ENCODE measurements at regions not wholly inside any gene's neighbourhood (a gene's known extent, or its start where the extent isn't known, plus 50 kb on each side); places are given as distances from the start of the nearest gene placed in this dataset.

DNA sequence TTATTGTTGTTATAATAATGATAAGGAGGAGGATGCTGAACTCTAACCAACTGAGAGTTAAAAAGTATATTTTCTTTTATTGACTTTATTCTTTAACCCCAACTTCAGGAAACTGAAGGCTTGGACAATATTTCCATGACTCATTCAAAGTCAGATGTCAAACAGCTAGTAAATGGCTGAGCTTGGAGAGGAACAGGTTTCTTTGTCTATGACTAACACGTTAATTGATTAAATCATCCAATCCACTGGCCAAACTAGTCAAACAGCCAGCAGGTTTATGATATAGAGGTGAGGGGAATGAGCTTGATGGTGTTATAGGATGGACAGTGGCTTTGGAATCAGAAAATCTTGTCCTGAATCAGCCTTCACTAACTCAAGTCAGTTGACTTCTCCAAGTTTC, 119.1 kb upstream of the WDR11 start:
- 0% methylated on average over 1 of the region's 1 CpG for WGBS (ENCODE audit: low lambda C conversion rate)
- Histone ChIP-seq H3K9me3 (ENCODE audit: low read length) (no peaks in the 10 kb centered on the region), H3K4me3 (replicated peaks in 1 of 3; ENCODE audit: insufficient read depth in 1 of 3, low read depth in 2 of 3, low read length in 3 of 3) (no peak overlapping the region), H3K79me2 (ENCODE audit: insufficient read depth, low read length) (no peaks in the 10 kb centered on the region), H3K9ac (ENCODE audit: insufficient read depth, low read depth, low read length) (no peak overlapping the region), H3K36me3 (replicated peaks in 1 of 2; ENCODE audit: control insufficient read depth in 1 of 2, insufficient read depth in 2 of 2, low read length in 2 of 2) (no peaks in the 10 kb centered on the region), H3K27ac (ENCODE audit: extremely low read length, insufficient read depth, low read length) (no peak overlapping the region), H3K4me2 (ENCODE audit: low read depth, low read length) (no peak overlapping the region), H2AFZ (ENCODE audit: low read length) (no peak overlapping the region), H3K4me1 (ENCODE audit: insufficient read depth, low read length) (no peaks in the 10 kb centered on the region), H3K27me3 (ENCODE audit: control insufficient read depth in 1 of 2, insufficient read depth in 2 of 2, low read length in 2 of 2) (peaks cover 0 to 2% of the 10 kb centered on the region in 2 experiments; a peak in 1 of 5 replicates), H4K20me1 (ENCODE audit: insufficient read depth, low read length) (no peaks in the 10 kb centered on the region)
- no peak for DNase-seq (ENCODE audit: low spot score)
- TF ChIP-seq PHF5A (CRISPR knock-in tag; IDR thresholded peaks at IDR 0.05; ENCODE audit: low read depth, unreplicated experiment) = no peak
- no peak for TF ChIP-seq CBFB (CRISPR knock-in tag; IDR thresholded peaks at IDR 0.05)
- TF ChIP-seq NCOA2 (CRISPR knock-in tag; IDR thresholded peaks at IDR 0.05) = no peak
- ChIA-PET CTCF (ENCODE audit: low intra/inter-chr PET ratio, low total read pairs) (no interaction called here), POLR2A (no interaction called here)
- no peak for ATAC-seq
- in situ Hi-C loops (cut with HindIII; ENCODE audit: extremely low pct_ligation_motif_present, low pct_unique_long_range_greater_than_20kb) (loop anchor here (10.0 to 25.0 kb wide), 2 partner anchors 307 to 520 kb away; no protein-coding TSS in a partner anchor), intact Hi-C loops (cut with micrococcal nuclease; ENCODE audit: unreplicated experiment) (no loop called here)
- FAIRE-seq = no peak
- no TSS peak for BruUV-seq (replicated peaks)

DNA sequence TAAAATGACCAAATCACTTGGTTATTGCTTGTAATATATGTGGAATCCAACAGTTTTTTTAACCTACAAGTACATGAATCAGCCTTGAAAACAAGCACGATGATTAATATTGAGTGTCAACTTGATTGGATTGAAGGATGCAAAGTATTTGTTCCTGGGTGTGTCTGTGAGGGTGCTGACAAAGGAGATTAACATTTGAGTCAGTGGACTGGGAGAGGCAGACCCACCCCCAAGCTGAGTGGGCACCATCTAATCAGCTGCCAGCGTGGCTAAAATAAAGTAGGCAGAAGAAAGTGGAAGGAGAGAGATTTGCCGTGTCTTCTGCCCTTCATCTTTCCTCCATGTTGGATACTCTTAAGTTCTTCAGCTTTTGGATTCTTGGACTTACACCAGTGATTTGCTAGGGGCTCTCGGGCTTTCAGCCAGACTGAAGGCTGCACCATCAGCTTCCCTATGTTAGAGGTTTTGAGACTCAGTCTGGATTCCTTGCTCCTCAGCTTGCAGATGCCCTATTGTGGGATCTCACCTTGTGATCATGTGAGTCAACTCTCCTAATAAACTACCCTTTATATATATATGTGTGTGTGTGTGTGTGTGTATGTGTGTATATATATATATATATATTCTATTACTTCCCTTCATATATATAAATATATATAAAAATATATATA, 118.4 kb upstream of the WDR11 start:
- no peaks in the 10 kb centered on the region for H3K4me1 ChIP-seq (ENCODE audit: insufficient read depth, low read length)
- no peaks in the 10 kb centered on the region for H3K79me2 ChIP-seq (ENCODE audit: insufficient read depth, low read length)
- in situ Hi-C loops (cut with HindIII; ENCODE audit: extremely low pct_ligation_motif_present, low pct_unique_long_range_greater_than_20kb) = loop anchor here (10.0 to 25.0 kb wide), 2 partner anchors 308 to 520 kb away; no protein-coding TSS in a partner anchor
- intact Hi-C loops (cut with micrococcal nuclease; ENCODE audit: unreplicated experiment) = no loop called here
- H3K27me3 ChIP-seq (ENCODE audit: control insufficient read depth in 1 of 2, insufficient read depth in 2 of 2, low read length in 2 of 2) = peaks cover 0 to 2% of the 10 kb centered on the region in 2 experiments; a peak in 1 of 5 replicates
- no peak overlapping the region for H2AFZ ChIP-seq (ENCODE audit: low read length)
- DNase-seq (ENCODE audit: low spot score) (no peak), FAIRE-seq (no peak), ATAC-seq (no peak)
- CTCF ChIA-PET (ENCODE audit: low intra/inter-chr PET ratio, low total read pairs) = no interaction called here
- no peaks in the 10 kb centered on the region for H3K9me3 ChIP-seq (ENCODE audit: low read length)
- H3K4me3 ChIP-seq (replicated peaks in 1 of 3; ENCODE audit: insufficient read depth in 1 of 3, low read depth in 2 of 3, low read length in 3 of 3) = no peak overlapping the region
- WGBS (ENCODE audit: low lambda C conversion rate) = 62% methylated on average over 4 of the region's 4 CpGs
- H3K4me2 ChIP-seq (ENCODE audit: low read depth, low read length) = no peak overlapping the region
- H4K20me1 ChIP-seq (ENCODE audit: insufficient read depth, low read length) = no peaks in the 10 kb centered on the region
- no TSS peak for BruUV-seq (replicated peaks)
- POLR2A ChIA-PET = no interaction called here
- H3K36me3 ChIP-seq (replicated peaks in 1 of 2; ENCODE audit: control insufficient read depth in 1 of 2, insufficient read depth in 2 of 2, low read length in 2 of 2) = no peaks in the 10 kb centered on the region
- no peak overlapping the region for H3K9ac ChIP-seq (ENCODE audit: insufficient read depth, low read depth, low read length)
- no peak overlapping the region for H3K27ac ChIP-seq (ENCODE audit: extremely low read length, insufficient read depth, low read length)
- TF ChIP-seq, protein P1, sequence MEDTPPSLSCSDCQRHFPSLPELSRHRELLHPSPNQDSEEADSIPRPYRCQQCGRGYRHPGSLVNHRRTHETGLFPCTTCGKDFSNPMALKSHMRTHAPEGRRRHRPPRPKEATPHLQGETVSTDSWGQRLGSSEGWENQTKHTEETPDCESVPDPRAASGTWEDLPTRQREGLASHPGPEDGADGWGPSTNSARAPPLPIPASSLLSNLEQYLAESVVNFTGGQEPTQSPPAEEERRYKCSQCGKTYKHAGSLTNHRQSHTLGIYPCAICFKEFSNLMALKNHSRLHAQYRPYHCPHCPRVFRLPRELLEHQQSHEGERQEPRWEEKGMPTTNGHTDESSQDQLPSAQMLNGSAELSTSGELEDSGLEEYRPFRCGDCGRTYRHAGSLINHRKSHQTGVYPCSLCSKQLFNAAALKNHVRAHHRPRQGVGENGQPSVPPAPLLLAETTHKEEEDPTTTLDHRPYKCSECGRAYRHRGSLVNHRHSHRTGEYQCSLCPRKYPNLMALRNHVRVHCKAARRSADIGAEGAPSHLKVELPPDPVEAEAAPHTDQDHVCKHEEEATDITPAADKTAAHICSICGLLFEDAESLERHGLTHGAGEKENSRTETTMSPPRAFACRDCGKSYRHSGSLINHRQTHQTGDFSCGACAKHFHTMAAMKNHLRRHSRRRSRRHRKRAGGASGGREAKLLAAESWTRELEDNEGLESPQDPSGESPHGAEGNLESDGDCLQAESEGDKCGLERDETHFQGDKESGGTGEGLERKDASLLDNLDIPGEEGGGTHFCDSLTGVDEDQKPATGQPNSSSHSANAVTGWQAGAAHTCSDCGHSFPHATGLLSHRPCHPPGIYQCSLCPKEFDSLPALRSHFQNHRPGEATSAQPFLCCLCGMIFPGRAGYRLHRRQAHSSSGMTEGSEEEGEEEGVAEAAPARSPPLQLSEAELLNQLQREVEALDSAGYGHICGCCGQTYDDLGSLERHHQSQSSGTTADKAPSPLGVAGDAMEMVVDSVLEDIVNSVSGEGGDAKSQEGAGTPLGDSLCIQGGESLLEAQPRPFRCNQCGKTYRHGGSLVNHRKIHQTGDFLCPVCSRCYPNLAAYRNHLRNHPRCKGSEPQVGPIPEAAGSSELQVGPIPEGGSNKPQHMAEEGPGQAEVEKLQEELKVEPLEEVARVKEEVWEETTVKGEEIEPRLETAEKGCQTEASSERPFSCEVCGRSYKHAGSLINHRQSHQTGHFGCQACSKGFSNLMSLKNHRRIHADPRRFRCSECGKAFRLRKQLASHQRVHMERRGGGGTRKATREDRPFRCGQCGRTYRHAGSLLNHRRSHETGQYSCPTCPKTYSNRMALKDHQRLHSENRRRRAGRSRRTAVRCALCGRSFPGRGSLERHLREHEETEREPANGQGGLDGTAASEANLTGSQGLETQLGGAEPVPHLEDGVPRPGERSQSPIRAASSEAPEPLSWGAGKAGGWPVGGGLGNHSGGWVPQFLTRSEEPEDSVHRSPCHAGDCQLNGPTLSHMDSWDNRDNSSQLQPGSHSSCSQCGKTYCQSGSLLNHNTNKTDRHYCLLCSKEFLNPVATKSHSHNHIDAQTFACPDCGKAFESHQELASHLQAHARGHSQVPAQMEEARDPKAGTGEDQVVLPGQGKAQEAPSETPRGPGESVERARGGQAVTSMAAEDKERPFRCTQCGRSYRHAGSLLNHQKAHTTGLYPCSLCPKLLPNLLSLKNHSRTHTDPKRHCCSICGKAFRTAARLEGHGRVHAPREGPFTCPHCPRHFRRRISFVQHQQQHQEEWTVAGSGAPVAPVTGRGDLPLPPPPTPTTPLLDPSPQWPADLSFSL (CRISPR knock-in tag; IDR thresholded peaks at IDR 0.05) = no peak
- TF ChIP-seq, protein P2, sequence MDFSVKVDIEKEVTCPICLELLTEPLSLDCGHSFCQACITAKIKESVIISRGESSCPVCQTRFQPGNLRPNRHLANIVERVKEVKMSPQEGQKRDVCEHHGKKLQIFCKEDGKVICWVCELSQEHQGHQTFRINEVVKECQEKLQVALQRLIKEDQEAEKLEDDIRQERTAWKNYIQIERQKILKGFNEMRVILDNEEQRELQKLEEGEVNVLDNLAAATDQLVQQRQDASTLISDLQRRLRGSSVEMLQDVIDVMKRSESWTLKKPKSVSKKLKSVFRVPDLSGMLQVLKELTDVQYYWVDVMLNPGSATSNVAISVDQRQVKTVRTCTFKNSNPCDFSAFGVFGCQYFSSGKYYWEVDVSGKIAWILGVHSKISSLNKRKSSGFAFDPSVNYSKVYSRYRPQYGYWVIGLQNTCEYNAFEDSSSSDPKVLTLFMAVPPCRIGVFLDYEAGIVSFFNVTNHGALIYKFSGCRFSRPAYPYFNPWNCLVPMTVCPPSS (IDR thresholded peaks at IDR 0.05) = no peak
- no peak for TF ChIP-seq SRSF1 (optimal IDR thresholded peaks at IDR 0.05; ENCODE audit: low read depth, low read length)
- TF ChIP-seq GABPB1 (CRISPR knock-in tag; IDR thresholded peaks at IDR 0.05) = no peak
- no peak for TF ChIP-seq HMG20B (CRISPR knock-in tag; conservative IDR thresholded peaks at IDR 0.05)
- no peak for TF ChIP-seq ZNF20 (CRISPR knock-in tag; IDR thresholded peaks at IDR 0.05)
- no peak for TF ChIP-seq NFE2L2 (IDR thresholded peaks at IDR 0.05; ENCODE audit: low read length)
- TF ChIP-seq ZNF615 (CRISPR knock-in tag; IDR thresholded peaks at IDR 0.05; ENCODE audit: borderline replicate concordance) = no peak
- TF ChIP-seq HCFC1 (IDR thresholded peaks at IDR 0.05; ENCODE audit: low read depth, low read length) = no peak
